ENCODE measurements at regions not wholly inside any gene's neighbourhood (a gene's known extent, or its start where the extent isn't known, plus 50 kb on each side); places are given as distances from the start of the nearest gene placed in this dataset.

GRCh38 chr6:138564170-138564721 lies 65.0 kb upstream of the NHSL1 start:
- RAD21 ChIA-PET (ENCODE audit: unreplicated experiment), result no interaction called here
- POLR2A ChIA-PET, result no interaction called here
- H3K9ac ChIP-seq (ENCODE audit: control insufficient read depth, insufficient read depth, low read length), result no peak overlapping the region
- no peak for ATAC-seq
- no peaks in the 10 kb centered on the region for H3K79me2 ChIP-seq (ENCODE audit: control insufficient read depth, insufficient read depth, low read length)
- intact Hi-C loops (cut with micrococcal nuclease; ENCODE audit: unreplicated experiment), result no loop called here
- 17% methylated on average over 5 of the region's 5 CpGs for WGBS (ENCODE audit: insufficient coverage, insufficient replicate concordance, low lambda C conversion rate, missing lambda C conversion rate)
- FAIRE-seq, result no peak
- no peaks in the 10 kb centered on the region for H3K36me3 ChIP-seq (ENCODE audit: control insufficient read depth in 2 of 2, insufficient read depth in 2 of 2, low read length in 1 of 2)
- no peak overlapping the region for H2AFZ ChIP-seq (ENCODE audit: control insufficient read depth, low read depth, low read length)
- H3K27ac ChIP-seq (ENCODE audit: control insufficient read depth, insufficient read depth), result no peak overlapping the region
- no TSS peak for BruUV-seq (replicated peaks)
- no peaks in the 10 kb centered on the region for H4K20me1 ChIP-seq (ENCODE audit: control insufficient read depth, insufficient read depth)
- H3K4me1 ChIP-seq (ENCODE audit: control insufficient read depth, insufficient read depth, low read length), result no peaks in the 10 kb centered on the region
- no peaks in the 10 kb centered on the region for H3K27me3 ChIP-seq (replicated peaks in 1 of 2; ENCODE audit: control insufficient read depth in 2 of 2, insufficient read depth in 2 of 2, low read length in 1 of 2)
- SMC1A ChIA-PET (ENCODE audit: uncharacterized antibody, unreplicated experiment), result no interaction called here
- CTCF ChIA-PET, result no interaction called here
- no peaks in the 10 kb centered on the region for H3K9me3 ChIP-seq (replicated peaks; ENCODE audit: control insufficient read depth, insufficient read depth, low read length)
- in situ Hi-C loops (cut with MboI), result no loop called here
- TF ChIP-seq CTCF (IDR thresholded peaks at IDR 0.05 in 2 of 3, conservative IDR thresholded peaks at IDR 0.05 in 1 of 3; ENCODE audit: control insufficient read depth in 2 of 3, extremely low read depth in 1 of 3, insufficient read depth in 1 of 3, low read depth in 3 of 3, low read length in 3 of 3), result no peak
- no peak for TF ChIP-seq SP1 (IDR thresholded peaks at IDR 0.05; ENCODE audit: low read depth, low read length)
- no peak for TF ChIP-seq CHD2 (IDR thresholded peaks at IDR 0.05; ENCODE audit: borderline replicate concordance, low read depth, low read length)
- TF ChIP-seq CBFB (IDR thresholded peaks at IDR 0.05; ENCODE audit: low read depth), result no peak
- TF ChIP-seq ZBTB4 (CRISPR knock-in tag; IDR thresholded peaks at IDR 0.05), result no peak
- TF ChIP-seq ZNF274 (IDR thresholded peaks at IDR 0.05; ENCODE audit: insufficient read depth, insufficient read length), result no peak
- no peak for TF ChIP-seq ZNF592 (IDR thresholded peaks at IDR 0.05)
- no peak for TF ChIP-seq HDGF (IDR thresholded peaks at IDR 0.05)
- TF ChIP-seq TCF12 (IDR thresholded peaks at IDR 0.05; ENCODE audit: low read depth, low read length), result no peak
- no peak for TF ChIP-seq MEF2A (IDR thresholded peaks at IDR 0.05; ENCODE audit: insufficient read depth, low read depth, low read length)
- TF ChIP-seq SMAD5 (IDR thresholded peaks at IDR 0.05; ENCODE audit: low read depth), result no peak
- no peak for TF ChIP-seq FOXM1 (IDR thresholded peaks at IDR 0.05; ENCODE audit: low read depth, low read length)
- TF ChIP-seq PAX8 (IDR thresholded peaks at IDR 0.05), result no peak
- TF ChIP-seq HCFC1 (IDR thresholded peaks at IDR 0.05; ENCODE audit: low read length), result no peak
- no peak for TF ChIP-seq SPI1 (IDR thresholded peaks at IDR 0.05; ENCODE audit: borderline replicate concordance, insufficient read depth, low read depth, low read length)
- no peak for TF ChIP-seq NBN (IDR thresholded peaks at IDR 0.05)
- no peak overlapping the region for H3K4me2 ChIP-seq (ENCODE audit: control insufficient read depth, insufficient read depth)
- DNase-seq (ENCODE audit: low read depth, low spot score), result no peak
- no peak overlapping the region for H3K4me3 ChIP-seq

Data from GM12878 (cell line).